ENCODE measurements at regions not wholly inside any gene's neighbourhood (a gene's known extent, or its start where the extent isn't known, plus 50 kb on each side); places are given as distances from the start of the nearest gene placed in this dataset.

DNA sequence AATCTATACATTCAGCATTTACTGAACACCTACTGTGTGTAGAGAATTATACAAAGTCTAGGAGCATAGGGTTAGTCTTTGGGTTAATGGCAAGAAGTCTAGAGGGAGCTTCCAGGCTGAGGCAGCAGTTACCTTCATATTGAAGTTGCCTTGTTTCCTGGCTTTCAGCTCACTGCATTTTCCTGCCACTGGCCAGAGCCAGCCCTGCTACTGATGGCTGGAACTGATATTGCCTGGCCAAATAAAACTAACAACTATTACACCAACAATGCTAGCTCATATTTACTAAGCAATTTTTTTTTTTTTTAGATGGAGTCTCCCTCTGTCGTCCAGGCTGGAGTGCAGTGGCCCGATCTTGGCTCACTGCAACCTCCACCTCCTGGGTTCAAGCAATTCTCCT lies 165.7 kb upstream of the ITGB1 start:
- no peak for TF ChIP-seq EP300 (IDR thresholded peaks at IDR 0.05)
- no peak for TF ChIP-seq CTCF (IDR thresholded peaks at IDR 0.05)
- no peak for TF ChIP-seq POLR2A (IDR thresholded peaks at IDR 0.05)
